IMR-90 (cell line): ENCODE measurements at regions not wholly inside any gene's neighbourhood (a gene's known extent, or its start where the extent isn't known, plus 50 kb on each side); places are given as distances from the start of the nearest gene placed in this dataset.

Experiments used
- ATAC-seq: fragments of 200-7000 bp; cut with Tn5 transposase; 2 replicates; pipeline ENCODE4 v1.9.1; 2020; ENCODE audit warnings: low read depth, mild to moderate bottlenecking, moderate library complexity
- BruUV-seq: library from RNA; stranded (reverse); fragments of 400-500 nt; replicated peaks from 2 replicates; lab custom pipeline; 2021; lab: Mats Ljungman, UMichigan
- CTCF ChIA-PET: fragments of 300-600 bp; formaldehyde crosslinking; extraction: SDS; loops from one replicate; lab custom pipeline; 2021; ENCODE audit warnings: antibody characterized with exemption; lab: Yijun Ruan, JAX
- POLR2A ChIA-PET: fragments of 300-600 bp; sonication (Branson Sonifier 250); formaldehyde crosslinking; loops from one replicate; lab custom pipeline; 2022; ENCODE audit warnings: antibody characterized with exemption; ENCODE audit not compliant: unreplicated experiment; lab: Charles Lee
- DNase-seq: peaks from one replicate; pipeline ENCODE4 v3.0.0; 2013
- H2AFZ ChIP-seq: replicated peaks from 2 replicates; pipeline ENCODE3; 2013; ENCODE audit warnings: low read length, mild to moderate bottlenecking; ENCODE audit not compliant: poor library complexity
- H2AK5ac ChIP-seq: 2 replicates; pipeline ENCODE4 v1.6.1; 2013; ENCODE audit warnings: low read depth, low read length, inconsistent platforms
- H2AK9ac ChIP-seq: replicated peaks from 2 replicates; pipeline ENCODE3; 2013; ENCODE audit warnings: mild to moderate bottlenecking, low read depth, low read length, moderate library complexity; ENCODE audit not compliant: poor library complexity
- H2BK120ac ChIP-seq: 2 replicates; pipeline ENCODE4 v1.6.1; 2013; ENCODE audit warnings: low read depth, low read length, inconsistent platforms
- H2BK15ac ChIP-seq: 3 replicates; pipeline ENCODE4 v1.6.1; 2013; ENCODE audit warnings: low read depth, low read length, inconsistent platforms
- H2BK20ac ChIP-seq: 2 replicates; pipeline ENCODE4 v1.6.1; 2013; ENCODE audit warnings: low read depth, mild to moderate bottlenecking, inconsistent platforms, low read length, moderate library complexity
- H2BK5ac ChIP-seq: 2 replicates; pipeline ENCODE4 v1.6.1; 2013; ENCODE audit warnings: mild to moderate bottlenecking, low read depth, low read length, inconsistent platforms; ENCODE audit not compliant: poor library complexity, severe bottlenecking
- H3K14ac ChIP-seq: replicated peaks from 2 replicates; pipeline ENCODE4 v1.6.1; 2013; ENCODE audit warnings: low read depth, low read length, inconsistent platforms
- H3K18ac ChIP-seq: 2 replicates; pipeline ENCODE4 v1.6.1; 2013; ENCODE audit warnings: low read depth, low read length, control low read depth
- H3K23ac ChIP-seq: 2 replicates; pipeline ENCODE4 v1.6.1; 2013; ENCODE audit warnings: low read depth, low read length, inconsistent platforms
- H3K27ac ChIP-seq: 2 replicates; pipeline ENCODE4 v1.5.1; 2013; ENCODE audit warnings: mild to moderate bottlenecking, control low read depth, low read length; ENCODE audit not compliant: insufficient read depth
- H3K27me3 ChIP-seq: 2 replicates; pipeline ENCODE4 v1.6.1; 2013; ENCODE audit warnings: low read length; ENCODE audit not compliant: control insufficient read depth, insufficient read depth
- H3K36me3 ChIP-seq: 2 replicates; pipeline ENCODE4 v1.6.1; 2013; ENCODE audit warnings: low read length, mixed read lengths; ENCODE audit not compliant: control insufficient read depth, insufficient read depth
- H3K4ac ChIP-seq: 2 replicates; pipeline ENCODE4 v1.6.1; 2013; ENCODE audit warnings: low read depth, low read length, inconsistent platforms
- H3K4me1 ChIP-seq: 2 replicates; pipeline ENCODE4 v1.6.1; 2013; ENCODE audit warnings: low read length, mixed read lengths; ENCODE audit not compliant: control insufficient read depth, insufficient read depth
- H3K4me2 ChIP-seq: 2 replicates; pipeline ENCODE4 v1.6.1; 2013; ENCODE audit warnings: low read depth, mild to moderate bottlenecking, control low read depth, low read length, moderate library complexity
- H3K4me3 ChIP-seq: 2 replicates; pipeline ENCODE4 v1.5.1; 2013; ENCODE audit warnings: low read depth, mild to moderate bottlenecking, control low read depth, low read length, moderate library complexity; ENCODE audit not compliant: insufficient read depth
- H3K56ac ChIP-seq: 2 replicates; pipeline ENCODE4 v1.6.1; 2013; ENCODE audit warnings: low read length, inconsistent platforms; ENCODE audit not compliant: insufficient read depth; ENCODE audit errors: extremely low read depth
- H3K79me1 ChIP-seq, 2 experiments: 2 replicates each; pipeline ENCODE4 v1.6.1; 2013; ENCODE audit warnings: low read length in 2 of 2, inconsistent platforms in 1 of 2, low read depth in 1 of 2
- H3K9ac ChIP-seq: 2 replicates; pipeline ENCODE4 v1.6.1; 2013; ENCODE audit warnings: low read depth, low read length, control low read depth
- H3K9me1 ChIP-seq: 2 replicates; pipeline ENCODE4 v1.6.1; 2013; ENCODE audit warnings: low read length, inconsistent platforms; ENCODE audit not compliant: insufficient read depth
- H3K9me3 ChIP-seq: 2 replicates; pipeline ENCODE4 v1.6.1; 2013; ENCODE audit warnings: low read length; ENCODE audit not compliant: control insufficient read depth, insufficient read depth
- H4K20me1 ChIP-seq: 2 replicates; pipeline ENCODE4 v1.6.1; 2013; ENCODE audit warnings: low read length, inconsistent platforms; ENCODE audit not compliant: insufficient read depth
- H4K5ac ChIP-seq: 2 replicates; pipeline ENCODE4 v1.6.1; 2013; ENCODE audit warnings: mild to moderate bottlenecking, low read depth, low read length, control low read depth
- H4K8ac ChIP-seq, 2 experiments: 2 replicates each; pipeline ENCODE4 v1.6.1; 2013; ENCODE audit warnings: low read depth in 2 of 2, low read length in 2 of 2, control low read depth in 1 of 2, inconsistent platforms in 1 of 2
- H4K91ac ChIP-seq: 2 replicates; pipeline ENCODE4 v1.6.1; 2013; ENCODE audit warnings: low read depth, low read length, inconsistent platforms; ENCODE audit not compliant: insufficient read depth
- BHLHE40 ChIP-seq: fragments of 150-350 bp; IDR thresholded peaks from 2 replicates; pipeline ENCODE4 v1.6.1; 2016; ENCODE audit warnings: mild to moderate bottlenecking, low read depth, low read length
- CHD1 ChIP-seq: IDR thresholded peaks from 2 replicates; pipeline ENCODE4 v1.6.1; 2012; ENCODE audit warnings: low read depth, low read length, improper control_type of control experiment
- MXI1 ChIP-seq: IDR thresholded peaks from 2 replicates; pipeline ENCODE4 v1.6.1; 2012; ENCODE audit warnings: low read depth, mild to moderate bottlenecking, low read length, moderate library complexity, borderline replicate concordance
- NFE2L2 ChIP-seq: fragments of 150-350 bp; IDR thresholded peaks from 2 replicates; pipeline ENCODE4 v1.6.1; 2016; ENCODE audit warnings: low read depth, mild to moderate bottlenecking, low read length
- SMC3 ChIP-seq: fragments of 150-350 bp; IDR thresholded peaks from 2 replicates; pipeline ENCODE4 v1.6.1; 2016; ENCODE audit warnings: low read depth, mild to moderate bottlenecking, antibody characterized with exemption, low read length, moderate library complexity
- WGBS, 2 experiments: methylation state at CpG; one replicate each; pipeline versions ENCODE4 v1.1.5 to v1.1.7; 2013; ENCODE audit warnings: missing lambda C conversion rate in 2 of 2; ENCODE audit not compliant: insufficient read length in 1 of 2; ENCODE audit errors: extremely low coverage in 2 of 2; 5-methylcytosine and 5-hydroxymethylcytosine counted together
- dilution Hi-C: fragments of 300-500 bp; cut with HindIII; formaldehyde crosslinking; loops from one replicate; pipeline ENCODE4 v1.14.3; 2018; ENCODE audit warnings: low sequenced_read_pairs; ENCODE audit not compliant: unreplicated experiment
- in situ Hi-C: fragments of 300-500 bp; cut with MboI; formaldehyde crosslinking; loops from 3 replicates; pipeline ENCODE4 v1.14.3; 2019; ENCODE audit warnings: low sequenced_read_pairs, inconsistent platforms, mixed read lengths
- intact Hi-C: fragments of 100-400 bp; cut with micrococcal nuclease; formaldehyde crosslinking; loops from 2 replicates; pipeline ENCODE4 v1.10.0; 2022
- TF ChIP-seq, protein P1 (sequence below): fragments of 150-350 bp; IDR thresholded peaks from 2 replicates; pipeline ENCODE4 v1.6.1; 2016; ENCODE audit warnings: low read depth, mild to moderate bottlenecking, low read length, moderate library complexity, borderline replicate concordance

DNA sequence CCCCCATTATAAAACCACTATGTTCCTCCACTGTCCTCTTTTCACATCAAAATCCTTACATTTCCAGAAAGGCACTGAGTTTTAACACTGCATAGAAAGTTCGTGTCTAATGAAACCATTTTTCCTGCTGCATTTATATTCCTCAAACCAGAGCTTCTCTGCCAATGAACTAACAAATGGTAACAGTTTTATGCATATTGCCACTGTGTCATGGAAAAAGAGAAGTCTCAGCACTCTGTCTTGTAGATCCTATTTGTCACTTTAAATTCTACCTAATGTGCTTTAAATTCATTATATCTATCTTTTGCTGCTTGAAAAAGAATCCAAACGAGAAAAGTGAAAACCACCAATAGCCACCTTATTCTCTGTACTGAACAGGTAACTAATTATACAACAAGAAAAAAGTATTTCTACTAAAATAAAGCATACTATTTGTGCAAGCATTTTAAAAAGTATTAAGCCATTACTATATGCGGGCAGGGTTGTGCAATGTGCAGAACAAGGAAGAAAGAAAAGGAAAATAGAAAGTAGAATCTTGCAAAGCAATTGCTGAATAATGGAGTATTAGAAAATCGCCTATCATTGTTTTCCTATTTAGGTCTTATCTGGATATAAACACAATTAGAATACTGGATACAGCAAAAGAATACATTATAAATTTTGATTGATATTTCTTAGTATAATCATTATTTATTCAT lies 328.9 kb downstream of the ZEB2 start:
- POLR2A ChIA-PET: no interaction called here
- Histone ChIP-seq H2BK15ac (no peak overlapping the region), H3K79me1 (no peaks in the 10 kb centered on the region; a peak in 1 of 4 replicates), H4K91ac (no peak overlapping the region), H2AK9ac (no peak overlapping the region), H3K9me3 (no peaks in the 10 kb centered on the region), H4K8ac (no peak overlapping the region), H3K56ac (no peak overlapping the region), H3K9ac (no peak overlapping the region), H2BK120ac (no peak overlapping the region), H3K4me2 (no peak overlapping the region), H3K27ac (no peak overlapping the region), H3K27me3 (no peaks in the 10 kb centered on the region), H3K23ac (no peak overlapping the region), H4K5ac (no peak overlapping the region), H2AFZ (no peak overlapping the region), H3K14ac (no peak overlapping the region), H3K36me3 (no peaks in the 10 kb centered on the region), H3K4me1 (no peaks in the 10 kb centered on the region), H3K4ac (no peak overlapping the region), H2BK20ac (no peak overlapping the region), H2BK5ac (no peak overlapping the region), H3K9me1 (no peaks in the 10 kb centered on the region; the same call in 1 of the 2 replicates), H2AK5ac (no peak overlapping the region), H3K4me3 (no peak overlapping the region), H3K18ac (no peak overlapping the region), H4K20me1 (no peaks in the 10 kb centered on the region)
- TF ChIP-seq, protein P1, sequence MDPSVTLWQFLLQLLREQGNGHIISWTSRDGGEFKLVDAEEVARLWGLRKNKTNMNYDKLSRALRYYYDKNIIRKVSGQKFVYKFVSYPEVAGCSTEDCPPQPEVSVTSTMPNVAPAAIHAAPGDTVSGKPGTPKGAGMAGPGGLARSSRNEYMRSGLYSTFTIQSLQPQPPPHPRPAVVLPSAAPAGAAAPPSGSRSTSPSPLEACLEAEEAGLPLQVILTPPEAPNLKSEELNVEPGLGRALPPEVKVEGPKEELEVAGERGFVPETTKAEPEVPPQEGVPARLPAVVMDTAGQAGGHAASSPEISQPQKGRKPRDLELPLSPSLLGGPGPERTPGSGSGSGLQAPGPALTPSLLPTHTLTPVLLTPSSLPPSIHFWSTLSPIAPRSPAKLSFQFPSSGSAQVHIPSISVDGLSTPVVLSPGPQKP: no peak
- no peak for TF ChIP-seq BHLHE40
- no peak for TF ChIP-seq MXI1
- no peak for TF ChIP-seq SMC3
- TF ChIP-seq NFE2L2: no peak
- TF ChIP-seq CHD1: no peak
- no peak for DNase-seq
- WGBS, 2 experiments: no CpG with 5 or more reads among the region's 4 CpGs
- dilution Hi-C loops (no loop called here), in situ Hi-C loops (no loop called here), intact Hi-C loops (no loop called here)
- no peak for ATAC-seq
- BruUV-seq: no TSS peak
- CTCF ChIA-PET: interaction anchor here (0.7 kb wide), 2 partner anchors 150 to 399 kb away, joined by 4 read pairs; no protein-coding TSS in a partner anchor
